Inflammatory macrophage treated with lipopolysaccharide for 4 hours (primary cell): ENCODE measurements at regions not wholly inside any gene's neighbourhood (a gene's known extent, or its start where the extent isn't known, plus 50 kb on each side); places are given as distances from the start of the nearest gene placed in this dataset.

ENCODE experiments used
- DNase-seq: peaks from one replicate; pipeline ENCODE4 v3.0.0-alpha.2; 2020

DNA sequence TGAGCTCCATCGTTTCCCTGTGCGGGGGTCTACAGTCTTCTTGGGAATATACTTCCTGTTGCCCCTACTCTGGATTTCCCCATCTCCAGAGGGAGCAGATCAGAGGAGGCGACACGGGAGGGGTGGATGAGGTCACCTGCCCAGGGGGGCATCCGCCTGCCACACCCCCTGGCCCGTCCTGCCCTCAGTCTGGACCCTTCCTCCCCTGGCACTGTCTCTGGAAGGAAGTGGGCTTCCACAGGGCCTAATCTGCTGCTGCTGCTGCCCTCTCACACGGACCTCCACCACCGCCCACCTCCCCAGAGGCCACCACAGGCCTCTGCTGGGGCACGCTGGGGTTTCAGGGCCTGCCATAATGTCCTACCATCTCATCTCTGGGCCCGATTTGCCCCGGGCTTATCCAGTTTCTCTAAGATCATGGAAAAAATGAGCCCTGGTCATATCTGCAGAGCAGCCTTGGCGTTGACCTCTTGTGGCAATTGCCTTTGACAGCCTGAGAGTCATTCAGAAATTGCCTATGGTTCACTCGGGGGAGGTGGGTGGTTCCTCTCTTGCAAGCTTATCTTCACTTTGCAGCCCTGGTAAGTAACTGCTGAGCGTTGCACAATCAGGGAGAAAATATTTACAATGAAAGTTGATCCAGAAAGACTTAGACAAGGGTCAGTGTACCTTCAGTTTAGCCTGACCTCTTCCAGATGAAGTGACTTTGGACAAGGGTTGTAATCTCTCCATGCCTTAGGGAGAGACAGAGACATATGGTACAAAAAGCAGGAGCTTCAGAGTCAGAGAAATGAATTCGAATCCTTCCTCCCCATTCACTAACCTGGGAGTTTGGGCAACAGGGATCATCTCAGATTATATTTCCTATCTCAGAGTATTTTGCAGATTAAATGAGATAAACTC, 252.4 kb downstream of the TOMM20 start:
- peak; percentile 91 for DNase-seq

DNA sequence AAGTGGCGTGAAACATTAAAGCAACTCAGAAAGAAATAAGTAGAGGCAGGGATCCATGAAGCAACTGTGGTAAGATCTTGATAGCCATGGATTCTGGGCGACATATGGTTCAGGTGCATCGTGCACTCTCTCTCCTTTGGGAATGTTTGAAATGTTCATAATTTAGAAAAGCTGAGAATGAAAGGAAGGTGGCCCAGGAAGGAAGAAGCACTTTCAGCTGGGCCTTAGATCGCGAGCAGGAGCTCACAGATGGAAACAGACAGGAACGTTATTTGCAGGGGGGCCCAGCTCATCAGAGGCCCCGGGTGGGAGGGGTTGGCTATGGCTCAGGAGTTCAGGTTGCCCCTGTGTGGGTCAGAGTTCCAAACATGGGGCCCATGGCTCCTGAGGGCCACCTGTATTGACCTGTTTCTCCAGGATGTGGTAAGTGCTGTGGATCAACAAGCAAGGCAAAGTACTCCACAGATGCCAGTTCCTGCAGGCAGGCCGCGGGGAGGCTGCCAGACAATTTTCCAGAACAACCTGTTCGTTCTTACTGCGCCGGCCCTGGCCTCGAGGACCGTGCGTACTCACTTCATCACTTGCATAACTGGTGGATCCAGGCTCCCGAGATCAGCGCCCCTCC, 253.2 kb downstream of the TOMM20 start:
- DNase-seq = no peak

GRCh38 chr1:234874291-234875288, 254.0 kb downstream of the TOMM20 start:
- peak; percentile 80 for DNase-seq

- no peak for DNase-seq
Measured at GRCh38 chr1:234871710-234872271, 256.8 kb downstream of the TOMM20 start.

DNA sequence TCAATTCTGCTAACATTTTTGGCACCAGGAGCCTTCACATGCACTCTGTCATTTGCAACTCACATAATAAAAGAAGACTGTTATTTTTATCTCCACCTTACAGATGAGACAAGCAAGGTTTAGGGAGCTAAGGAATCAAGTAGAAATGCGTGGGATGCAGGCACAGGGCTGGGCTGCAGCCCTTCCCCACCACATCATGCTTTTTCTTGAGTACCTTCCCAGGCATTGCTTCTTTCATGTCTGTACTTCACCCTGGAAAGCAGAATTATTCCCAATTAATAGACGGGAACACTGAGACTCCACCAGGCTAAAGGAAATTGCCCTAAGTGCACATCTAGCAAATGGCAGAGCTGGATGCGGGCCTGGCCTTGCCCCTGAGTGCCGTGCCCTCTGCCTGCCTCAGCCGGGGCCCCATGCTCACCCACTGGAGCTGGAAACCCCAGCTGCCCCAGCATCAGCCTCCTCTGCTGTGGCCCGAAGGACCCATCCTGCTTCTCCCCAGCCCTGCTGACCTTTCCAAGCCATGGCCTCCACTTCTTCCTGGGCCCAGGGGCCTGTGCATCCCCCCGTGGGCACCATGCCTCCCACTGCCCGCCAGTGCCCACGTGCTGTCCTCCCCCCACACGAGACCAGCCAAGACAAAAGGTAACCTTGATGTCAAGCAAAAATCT, 257.5 kb downstream of the TOMM20 start:
- no peak for DNase-seq

- DNase-seq = no peak
Measured at GRCh38 chr1:234870020-234870981, 258.3 kb downstream of the TOMM20 start.

- no peak for DNase-seq
Measured at GRCh38 chr1:234869182-234870019, 259.2 kb downstream of the TOMM20 start.

- no peak for DNase-seq
Measured at GRCh38 chr1:234868296-234869147, 258.5 kb upstream of the IRF2BP2 start.

DNA sequence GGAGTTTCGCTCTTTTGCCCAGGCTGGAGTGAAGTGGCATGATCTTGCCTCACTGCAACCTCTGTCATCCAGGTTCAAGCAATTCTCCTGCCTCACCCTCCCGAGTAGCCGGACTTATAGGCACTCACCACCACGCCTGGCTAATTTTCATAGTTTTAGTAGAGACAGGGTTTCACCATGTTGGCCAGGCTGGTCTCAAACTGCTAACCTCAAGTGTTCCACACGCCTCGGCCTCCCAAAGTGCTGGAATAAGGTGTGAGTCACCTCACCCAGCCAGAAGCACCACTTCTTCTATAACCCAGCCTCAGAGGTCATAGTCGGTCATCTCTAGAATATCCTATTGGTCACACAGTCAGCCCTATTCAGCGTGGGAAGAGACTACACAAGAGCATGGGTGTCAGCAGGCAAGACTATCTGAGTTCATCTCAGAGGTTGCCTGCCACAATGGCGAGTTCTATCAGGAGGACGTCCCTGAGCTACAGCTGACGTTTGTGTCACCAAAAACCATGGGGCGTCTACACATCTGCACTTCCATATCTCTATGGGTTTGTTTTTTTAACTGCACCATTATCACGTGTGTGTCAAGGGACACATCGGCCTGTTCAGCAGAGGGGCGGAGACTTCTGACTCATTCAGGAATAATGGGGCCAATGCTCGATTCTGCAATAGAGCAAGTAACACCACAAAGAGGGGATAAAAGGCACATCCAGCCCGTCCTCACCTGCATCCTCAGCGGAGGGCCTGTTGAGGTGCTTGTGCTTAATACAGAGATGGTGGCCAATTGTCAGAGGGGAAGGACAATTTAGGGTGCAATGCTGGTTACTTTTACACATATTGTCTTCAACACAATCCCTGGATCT, 256.3 kb upstream of the IRF2BP2 start:
- DNase-seq = peak; percentile 99

DNA sequence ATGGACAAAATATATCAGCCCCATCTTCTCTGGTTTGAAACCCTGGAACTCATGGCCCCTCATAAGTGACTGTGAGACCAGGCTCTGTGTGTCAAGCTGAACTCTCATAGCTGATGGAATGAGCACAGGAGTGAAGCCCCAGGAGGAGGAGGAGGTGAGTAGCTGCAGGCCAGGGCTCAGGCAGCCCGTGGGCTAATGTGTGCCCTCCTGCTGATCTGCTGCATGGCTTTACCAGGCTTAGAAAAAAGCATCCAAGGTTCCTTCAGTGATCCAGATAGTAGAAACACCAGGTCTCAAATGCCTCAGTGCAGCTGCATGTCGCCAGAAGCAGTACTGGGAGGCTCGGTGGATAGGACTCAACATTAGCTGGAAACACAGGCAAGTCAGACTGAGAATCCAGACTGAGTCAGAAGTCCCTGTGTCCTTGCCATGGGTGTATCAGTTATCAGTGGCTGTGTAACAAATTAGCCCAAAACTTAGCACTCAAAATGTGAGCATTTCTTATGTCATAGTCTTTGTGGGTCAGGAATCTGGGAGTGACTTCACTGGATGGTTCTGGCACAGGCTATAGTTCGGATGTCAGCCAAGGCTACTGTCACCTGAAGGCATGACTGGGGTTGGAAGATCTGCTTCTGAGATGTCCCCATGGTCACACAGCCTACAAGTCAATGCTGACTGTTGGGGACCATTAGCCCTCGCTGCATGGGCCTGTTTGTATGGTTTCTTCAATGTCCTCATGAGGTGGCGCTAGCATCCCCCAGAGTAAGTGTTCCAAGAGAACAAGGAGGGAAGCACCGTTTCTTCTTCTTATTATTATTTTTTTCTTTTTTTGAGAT, 255.4 kb upstream of the IRF2BP2 start:
- DNase-seq = no peak

DNA sequence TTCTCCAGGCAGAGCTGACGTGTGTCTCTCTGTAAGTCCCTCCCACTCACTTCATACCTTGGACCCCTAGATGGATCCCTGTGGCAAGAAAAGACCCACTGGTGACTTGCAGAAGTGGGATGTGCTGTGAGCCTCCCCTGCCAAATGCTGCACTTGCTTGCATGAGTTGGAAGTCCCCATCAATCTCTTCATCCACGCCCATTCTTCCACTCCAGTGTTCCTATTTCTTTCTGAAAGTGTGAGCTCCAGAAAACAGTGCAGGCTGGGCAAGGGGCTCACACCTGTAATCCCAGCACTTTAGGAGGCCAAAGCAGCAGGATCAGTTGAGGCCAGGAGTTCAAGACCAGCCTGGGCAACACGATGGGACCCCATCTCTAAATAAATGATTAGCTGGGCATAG, 254.1 kb upstream of the IRF2BP2 start:
- DNase-seq = no peak

GRCh38 chr1:234863551-234863971, 253.6 kb upstream of the IRF2BP2 start:
- DNase-seq = no peak

- DNase-seq = peak; percentile 60
Measured at GRCh38 chr1:234862944-234863515, 253.1 kb upstream of the IRF2BP2 start.

DNA sequence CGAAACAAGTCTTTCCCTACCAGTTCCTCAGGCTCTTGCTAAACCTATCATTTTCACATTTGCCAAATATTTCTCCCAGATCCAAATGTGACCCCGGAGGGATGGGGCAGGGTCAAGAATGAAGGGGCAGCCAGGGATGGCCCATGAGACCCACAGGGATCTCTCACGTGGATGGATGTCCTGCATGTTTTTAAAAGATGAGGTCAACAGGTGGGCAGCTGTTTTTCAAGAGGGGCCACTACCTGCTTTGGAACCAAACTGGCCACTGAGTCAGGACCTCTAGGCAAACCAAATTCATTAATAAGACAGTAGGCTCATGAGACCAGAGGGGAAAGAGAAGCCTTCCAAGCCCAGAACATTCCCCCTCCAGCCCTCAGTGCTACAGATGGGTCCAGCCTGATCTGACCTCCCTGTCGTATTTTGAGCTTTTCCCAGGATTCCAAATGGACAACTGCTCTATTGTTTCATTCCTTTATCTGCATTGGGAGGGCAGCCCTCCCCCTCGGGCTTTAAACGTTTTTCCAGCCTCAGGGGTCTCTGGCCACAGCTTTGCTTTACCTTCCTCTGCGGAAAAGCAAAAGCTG, 252.5 kb upstream of the IRF2BP2 start:
- DNase-seq = no peak

DNA sequence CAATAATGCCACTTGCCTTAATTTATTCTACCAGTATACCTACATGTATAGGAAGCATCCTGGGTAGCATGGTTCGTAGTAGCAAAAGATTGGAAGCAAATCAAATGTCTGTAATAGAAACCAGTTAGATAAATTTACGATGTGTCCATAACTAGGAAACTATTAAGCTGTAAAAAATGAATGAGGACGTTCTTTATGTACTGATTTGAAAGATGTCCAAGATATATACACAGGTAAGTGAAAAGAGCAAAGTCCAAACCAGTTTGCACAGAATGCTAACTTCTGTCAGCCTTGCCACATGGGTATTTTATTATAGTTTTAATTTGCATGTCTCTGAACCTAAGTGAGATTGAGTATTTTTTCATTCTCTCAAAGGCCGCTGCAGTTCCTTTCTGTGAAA, 251.8 kb upstream of the IRF2BP2 start:
- DNase-seq = no peak

DNA sequence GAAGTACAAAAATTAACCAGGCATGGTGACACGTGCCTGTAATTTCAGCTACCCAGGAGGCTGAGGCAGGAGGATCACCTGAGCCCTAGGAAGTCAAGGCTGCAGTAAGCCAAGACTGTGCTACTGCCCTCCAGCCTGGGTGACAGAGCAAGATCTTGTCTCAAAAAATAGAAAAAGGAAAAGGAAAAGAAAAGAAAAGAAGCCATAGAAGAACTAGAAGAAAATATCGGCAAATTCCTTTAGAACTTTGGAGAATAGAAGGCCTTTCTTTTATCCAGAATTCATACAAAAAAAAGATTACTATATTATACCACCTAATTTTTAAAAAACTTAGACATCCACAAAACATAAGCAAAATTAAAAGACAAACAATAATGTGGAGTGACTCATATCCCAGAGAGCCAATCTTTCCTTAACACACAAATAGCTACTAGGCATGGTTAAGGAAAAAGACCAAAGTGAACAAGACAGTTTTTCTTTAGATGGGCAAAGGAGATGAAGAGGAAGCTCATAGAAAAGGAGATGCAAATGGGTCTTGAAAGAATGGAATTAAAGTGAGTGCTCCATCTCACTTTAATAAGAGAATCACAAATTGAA, 251.1 kb upstream of the IRF2BP2 start:
- DNase-seq = no peak
